HFF-Myc (cell line): ENCODE measurements at regions not wholly inside any gene's neighbourhood (a gene's known extent, or its start where the extent isn't known, plus 50 kb on each side); places are given as distances from the start of the nearest gene placed in this dataset.

Experiments used
- DNase-seq: peaks from one replicate; pipeline ENCODE4 v3.0.0-alpha.2; 2011; ENCODE audit warnings: low read depth; ENCODE audit errors: extremely low read depth
- H3K4me3 ChIP-seq: replicated peaks from 2 replicates; pipeline ENCODE4 v1.5.1; 2011; ENCODE audit warnings: low read depth, mild to moderate bottlenecking, control low read depth, low read length
- CTCF ChIP-seq: IDR thresholded peaks from 2 replicates; pipeline ENCODE4 v1.5.1; 2012; ENCODE audit warnings: mild to moderate bottlenecking, low read depth, low read length, control low read depth; ENCODE audit errors: missing control alignments

- TF ChIP-seq CTCF: no peak
- no peak overlapping the region for H3K4me3 ChIP-seq
- DNase-seq: no peak
Measured at GRCh38 chr18:73913505-73913904, 234.1 kb downstream of the FBXO15 start.

GRCh38 chr18:73908323-73908722, 239.3 kb downstream of the FBXO15 start:
- no peak for DNase-seq
- no peak for TF ChIP-seq CTCF
- no peak overlapping the region for H3K4me3 ChIP-seq

- no peak for TF ChIP-seq CTCF
- no peak for DNase-seq
Measured at GRCh38 chr18:73901566-73901965, 246.1 kb downstream of the FBXO15 start.

GRCh38 chr18:73901151-73901550, 246.5 kb downstream of the FBXO15 start:
- H3K4me3 ChIP-seq: no peak overlapping the region
- no peak for DNase-seq
- TF ChIP-seq CTCF: no peak

More at GRCh38 chr18:73901566-73901965, 246.1 kb downstream of the FBXO15 start:
- no peak overlapping the region for H3K4me3 ChIP-seq

GRCh38 chr18:73900106-73900835, 247.4 kb downstream of the FBXO15 start:
- no peak for DNase-seq
- TF ChIP-seq CTCF: no peak
- H3K4me3 ChIP-seq: no peak overlapping the region

- DNase-seq: no peak
- TF ChIP-seq CTCF: no peak
- H3K4me3 ChIP-seq: no peak overlapping the region
Measured at GRCh38 chr18:73897517-73897916, 250.1 kb downstream of the FBXO15 start.

GRCh38 chr18:73896685-73897084, 250.9 kb downstream of the FBXO15 start:
- no peak for DNase-seq
- TF ChIP-seq CTCF: no peak
- no peak overlapping the region for H3K4me3 ChIP-seq
